Astrocyte of the spinal cord (primary cell): ENCODE measurements at regions not wholly inside any gene's neighbourhood (a gene's known extent, or its start where the extent isn't known, plus 50 kb on each side); places are given as distances from the start of the nearest gene placed in this dataset.

Experiments
- DNase-seq: peaks from one replicate; pipeline ENCODE4 v3.0.0; 2011; ENCODE audit warnings: low read depth, low spot score
- H3K4me3 ChIP-seq: 2 replicates; pipeline ENCODE4 v1.5.1; 2011; ENCODE audit warnings: low read depth, mild to moderate bottlenecking, low read length, moderate library complexity
- in situ Hi-C: cut with HindIII; loops from 2 replicates; pipeline ENCODE4 v1.10.0; 2017; ENCODE audit warnings: low sequenced_read_pairs
- TF ChIP-seq, protein P1 (sequence below): IDR thresholded peaks from 2 replicates; pipeline ENCODE4 v1.5.1; 2012; ENCODE audit warnings: low read depth, mild to moderate bottlenecking, low read length, inconsistent platforms

DNA sequence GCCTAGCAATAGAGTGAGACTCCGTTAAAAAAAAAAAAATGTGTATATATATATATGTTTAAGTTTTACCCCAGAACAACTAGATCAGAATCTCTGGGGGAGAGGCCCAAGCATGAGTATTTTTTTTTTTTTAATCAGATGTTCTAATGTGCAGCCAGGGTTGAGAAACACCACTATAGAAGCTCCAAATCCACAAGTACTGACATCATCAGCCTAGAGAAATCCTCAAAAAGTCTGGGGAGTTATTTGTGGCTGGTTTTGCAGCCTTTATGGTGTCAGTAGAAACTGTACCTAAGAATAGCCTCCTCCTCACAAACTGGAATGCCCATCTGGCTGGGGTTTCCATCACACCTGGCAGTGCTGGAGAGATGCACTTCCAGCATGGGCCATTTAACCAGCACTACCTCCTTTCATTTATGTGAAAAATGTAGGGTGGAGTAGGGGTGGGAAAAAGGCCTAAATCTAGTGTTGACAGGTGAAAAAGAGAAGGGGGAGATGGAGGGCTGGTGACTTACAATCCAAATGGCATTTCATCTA, 93.5 kb downstream of the CBLL2 start:
- DNase-seq = peak; percentile 18
- in situ Hi-C loops = no loop called here
- H3K4me3 ChIP-seq = no peak overlapping the region
- TF ChIP-seq, protein P1, sequence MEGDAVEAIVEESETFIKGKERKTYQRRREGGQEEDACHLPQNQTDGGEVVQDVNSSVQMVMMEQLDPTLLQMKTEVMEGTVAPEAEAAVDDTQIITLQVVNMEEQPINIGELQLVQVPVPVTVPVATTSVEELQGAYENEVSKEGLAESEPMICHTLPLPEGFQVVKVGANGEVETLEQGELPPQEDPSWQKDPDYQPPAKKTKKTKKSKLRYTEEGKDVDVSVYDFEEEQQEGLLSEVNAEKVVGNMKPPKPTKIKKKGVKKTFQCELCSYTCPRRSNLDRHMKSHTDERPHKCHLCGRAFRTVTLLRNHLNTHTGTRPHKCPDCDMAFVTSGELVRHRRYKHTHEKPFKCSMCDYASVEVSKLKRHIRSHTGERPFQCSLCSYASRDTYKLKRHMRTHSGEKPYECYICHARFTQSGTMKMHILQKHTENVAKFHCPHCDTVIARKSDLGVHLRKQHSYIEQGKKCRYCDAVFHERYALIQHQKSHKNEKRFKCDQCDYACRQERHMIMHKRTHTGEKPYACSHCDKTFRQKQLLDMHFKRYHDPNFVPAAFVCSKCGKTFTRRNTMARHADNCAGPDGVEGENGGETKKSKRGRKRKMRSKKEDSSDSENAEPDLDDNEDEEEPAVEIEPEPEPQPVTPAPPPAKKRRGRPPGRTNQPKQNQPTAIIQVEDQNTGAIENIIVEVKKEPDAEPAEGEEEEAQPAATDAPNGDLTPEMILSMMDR = no peak

DNA sequence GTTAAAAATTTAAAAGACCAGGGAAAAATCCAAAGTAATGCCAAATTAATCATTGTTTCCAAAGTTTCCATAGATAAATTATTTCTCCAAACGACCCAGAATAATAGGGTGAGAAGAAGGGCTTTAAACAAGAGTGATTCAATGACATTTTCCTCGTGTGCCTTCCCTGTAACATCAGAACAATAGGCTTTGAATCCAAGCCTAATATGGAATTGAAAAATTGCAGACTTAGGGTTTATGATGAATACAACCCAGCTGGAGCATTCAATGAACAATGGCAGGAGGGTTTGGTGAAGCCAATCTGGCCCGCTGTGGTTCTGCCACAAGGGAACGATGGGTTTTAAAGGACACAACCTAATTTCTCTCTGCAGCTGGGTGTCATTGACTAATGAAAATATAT, 94.2 kb downstream of the CBLL2 start:
- no peak overlapping the region for H3K4me3 ChIP-seq
- DNase-seq = no peak
- in situ Hi-C loops = no loop called here
- TF ChIP-seq, protein P1 = no peak

DNA sequence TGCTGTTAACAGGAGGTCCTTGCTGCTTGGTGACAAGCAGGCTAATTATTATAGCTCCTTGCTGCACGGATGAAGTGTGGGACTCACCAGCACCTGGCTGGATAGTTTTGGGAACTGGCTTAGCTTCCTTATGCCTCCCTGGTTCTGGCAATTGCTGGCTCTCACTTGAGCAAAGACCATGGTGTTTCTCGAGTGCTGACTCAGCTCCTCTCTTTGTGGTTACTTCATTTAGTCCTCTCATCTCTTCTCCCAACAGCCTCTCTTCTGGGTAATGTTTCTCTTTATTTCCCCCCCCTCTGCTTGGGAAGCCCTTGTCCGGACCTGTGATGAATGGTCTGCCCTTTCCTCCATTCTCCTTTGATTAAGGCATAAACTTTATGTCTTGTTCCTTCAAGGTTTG, 100.4 kb downstream of the CBLL2 start:
- in situ Hi-C loops = no loop called here
- TF ChIP-seq, protein P1 = no peak
- no peak overlapping the region for H3K4me3 ChIP-seq
- DNase-seq = no peak

DNA sequence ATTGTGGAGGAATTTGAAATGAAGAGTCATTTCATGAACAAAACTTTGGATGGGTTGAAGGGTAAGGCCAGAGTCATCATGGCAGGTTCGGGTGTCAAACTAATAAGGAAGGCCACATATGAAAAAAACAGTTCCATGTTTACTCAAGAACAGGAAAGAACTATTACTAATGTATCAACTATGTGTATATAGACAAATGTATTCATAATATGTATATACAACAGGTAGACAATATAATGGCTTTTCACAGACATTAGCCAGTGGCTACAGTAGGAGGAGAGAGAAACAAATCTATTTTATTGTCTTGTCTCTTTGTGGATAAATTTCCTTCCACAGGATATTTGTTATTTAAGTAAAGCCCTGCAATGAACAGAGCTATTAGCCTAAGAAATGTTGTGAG, 101.1 kb downstream of the CBLL2 start:
- no peak for DNase-seq
- in situ Hi-C loops = no loop called here
- H3K4me3 ChIP-seq = no peak overlapping the region
- TF ChIP-seq, protein P1 = no peak

DNA sequence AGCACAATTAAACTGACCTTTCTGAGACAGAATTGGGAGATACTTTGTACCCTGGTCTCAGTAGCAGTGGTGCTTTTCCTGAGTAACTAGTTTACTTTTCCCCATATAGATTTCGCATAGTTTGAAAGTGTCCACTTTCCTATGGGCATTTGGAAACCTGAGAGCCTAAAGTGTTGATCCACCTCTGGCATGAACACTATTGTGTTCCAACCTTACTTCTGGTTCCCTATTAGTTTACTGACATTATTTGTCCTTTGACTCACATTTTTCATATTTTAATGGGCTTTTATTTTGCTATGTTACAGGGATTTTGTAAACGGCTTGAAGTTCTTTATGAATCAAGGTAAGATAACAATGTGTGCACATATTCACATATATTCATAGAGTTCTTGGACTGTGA, 103.7 kb downstream of the CBLL2 start:
- DNase-seq = no peak
- TF ChIP-seq, protein P1 = no peak
- H3K4me3 ChIP-seq = no peak overlapping the region
- in situ Hi-C loops = no loop called here

DNA sequence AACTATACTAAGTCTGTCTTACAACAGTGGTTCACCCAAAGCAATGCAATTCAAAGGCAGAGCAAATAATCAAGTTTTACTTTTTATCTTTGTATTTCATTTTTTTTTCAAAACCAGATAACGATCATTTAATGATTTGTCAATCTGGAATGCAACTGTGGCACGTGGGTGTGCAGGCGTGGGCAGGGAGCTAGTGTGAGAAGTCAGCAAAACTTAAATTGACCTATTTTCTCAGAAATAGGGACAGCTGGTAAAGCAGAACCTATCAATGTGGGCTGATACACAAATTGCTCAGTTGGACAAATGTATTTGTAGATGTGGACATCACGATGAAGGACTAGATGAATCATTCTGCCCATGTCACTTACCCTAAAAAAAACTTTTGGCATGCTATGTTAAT, 105.6 kb downstream of the CBLL2 start:
- in situ Hi-C loops = no loop called here
- TF ChIP-seq, protein P1 = no peak
- DNase-seq = no peak
- no peak overlapping the region for H3K4me3 ChIP-seq

DNA sequence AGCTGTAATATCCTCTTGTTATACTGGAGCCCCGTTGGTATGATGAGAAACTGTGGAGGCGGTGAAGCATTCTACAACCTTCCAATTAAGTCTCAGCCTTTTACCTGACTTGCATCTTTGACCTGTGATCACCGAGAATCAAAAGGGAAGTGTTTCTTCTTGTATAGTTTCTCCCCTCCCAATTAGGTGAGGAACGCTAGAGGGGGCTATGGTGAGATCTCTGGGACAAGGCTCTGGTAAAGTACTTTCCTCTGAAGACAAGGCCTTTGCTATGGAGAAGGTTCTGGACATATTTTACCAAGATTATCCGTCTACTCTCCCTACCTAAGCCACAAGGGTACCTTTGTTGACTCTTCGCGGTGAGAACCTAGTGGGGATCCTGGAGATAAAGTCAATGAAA, 111.3 kb downstream of the CBLL2 start:
- TF ChIP-seq, protein P1 = peak; percentile 10
- H3K4me3 ChIP-seq = no peak overlapping the region
- no peak for DNase-seq
- in situ Hi-C loops = no loop called here
